ENCODE measurements at regions not wholly inside any gene's neighbourhood (a gene's known extent, or its start where the extent isn't known, plus 50 kb on each side); places are given as distances from the start of the nearest gene placed in this dataset.

DNA sequence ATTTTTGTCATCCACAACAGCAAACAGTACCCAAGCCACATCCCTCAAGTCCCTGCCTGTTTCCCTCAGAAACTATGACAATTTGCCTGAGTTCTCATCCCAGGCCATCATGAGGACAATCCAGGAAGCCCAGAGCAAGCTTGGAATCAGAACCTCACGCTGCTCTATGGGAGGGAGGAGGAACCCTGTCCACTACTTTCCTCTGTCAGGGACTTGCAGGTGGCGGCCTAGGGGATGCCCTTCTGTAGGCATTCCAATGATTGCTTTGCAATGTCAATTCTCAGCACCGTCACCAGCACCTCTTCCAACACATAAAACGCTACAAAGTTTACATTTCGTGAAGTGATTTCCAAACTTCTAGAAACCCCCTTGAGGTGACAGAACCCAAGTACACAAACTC, 170.4 kb upstream of the FSTL4 start:
- intact Hi-C loops (cut with DNase I) = no loop called here
- no peak for DNase-seq
- Histone ChIP-seq H3K4me3 (replicated peaks in 1 of 3) (no peak overlapping the region), H3K27ac (no peak overlapping the region), H3K36me3 (no peaks in the 10 kb centered on the region), H3K27me3 (no peaks in the 10 kb centered on the region), H3K9me3 (no peaks in the 10 kb centered on the region), H3K4me1 (no peaks in the 10 kb centered on the region)
- WGBS, 2 donors = 80 to 90% methylated on average over 5 of the region's 5 CpGs
- TF ChIP-seq, protein P1, sequence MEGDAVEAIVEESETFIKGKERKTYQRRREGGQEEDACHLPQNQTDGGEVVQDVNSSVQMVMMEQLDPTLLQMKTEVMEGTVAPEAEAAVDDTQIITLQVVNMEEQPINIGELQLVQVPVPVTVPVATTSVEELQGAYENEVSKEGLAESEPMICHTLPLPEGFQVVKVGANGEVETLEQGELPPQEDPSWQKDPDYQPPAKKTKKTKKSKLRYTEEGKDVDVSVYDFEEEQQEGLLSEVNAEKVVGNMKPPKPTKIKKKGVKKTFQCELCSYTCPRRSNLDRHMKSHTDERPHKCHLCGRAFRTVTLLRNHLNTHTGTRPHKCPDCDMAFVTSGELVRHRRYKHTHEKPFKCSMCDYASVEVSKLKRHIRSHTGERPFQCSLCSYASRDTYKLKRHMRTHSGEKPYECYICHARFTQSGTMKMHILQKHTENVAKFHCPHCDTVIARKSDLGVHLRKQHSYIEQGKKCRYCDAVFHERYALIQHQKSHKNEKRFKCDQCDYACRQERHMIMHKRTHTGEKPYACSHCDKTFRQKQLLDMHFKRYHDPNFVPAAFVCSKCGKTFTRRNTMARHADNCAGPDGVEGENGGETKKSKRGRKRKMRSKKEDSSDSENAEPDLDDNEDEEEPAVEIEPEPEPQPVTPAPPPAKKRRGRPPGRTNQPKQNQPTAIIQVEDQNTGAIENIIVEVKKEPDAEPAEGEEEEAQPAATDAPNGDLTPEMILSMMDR (IDR thresholded peaks at IDR 0.05) = no peak
- no peak for TF ChIP-seq POLR2A (IDR thresholded peaks at IDR 0.05)

DNA sequence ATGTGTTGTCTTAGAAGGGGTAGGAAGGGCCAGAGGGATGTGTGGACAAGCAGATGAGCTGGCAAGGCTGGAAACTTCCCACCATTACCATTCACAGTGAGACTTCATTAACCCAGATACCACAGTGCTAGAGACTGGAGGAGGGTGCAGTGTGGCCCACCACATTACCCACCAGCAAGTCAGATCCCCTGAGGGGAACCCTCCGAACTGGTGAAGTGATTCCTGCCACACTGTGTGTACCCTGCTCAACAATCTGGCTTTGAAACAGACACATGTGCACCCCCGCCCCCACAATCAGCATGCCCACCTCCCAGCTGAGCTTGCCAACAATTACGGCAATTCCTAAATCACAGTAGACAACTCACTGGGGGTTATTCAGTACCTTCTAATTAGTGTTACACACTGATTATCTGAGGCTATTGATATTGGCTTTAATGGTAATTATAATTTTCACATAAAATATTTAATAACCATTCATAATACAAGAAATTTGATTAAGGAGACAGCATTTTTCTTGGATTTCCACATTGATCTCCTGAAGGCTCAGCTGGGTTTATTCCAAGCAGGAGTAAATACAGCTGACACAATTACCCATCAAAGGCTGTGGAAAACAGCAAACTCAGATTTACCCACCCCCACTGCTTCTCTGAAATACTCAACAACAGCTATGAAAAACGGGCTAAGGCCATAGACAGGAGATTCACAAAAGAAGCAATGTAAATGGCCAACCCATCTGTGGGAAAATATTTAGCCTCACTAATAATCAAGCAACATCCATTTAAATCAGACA, 169.3 kb upstream of the FSTL4 start:
- WGBS, 2 donors = 88 to 90% methylated on average over 3 to 4 of the region's 4 CpGs
- Histone ChIP-seq H3K4me3 (replicated peaks in 1 of 3) (no peak overlapping the region), H3K4me1 (no peaks in the 10 kb centered on the region), H3K27ac (no peak overlapping the region), H3K9me3 (no peaks in the 10 kb centered on the region), H3K27me3 (no peaks in the 10 kb centered on the region), H3K36me3 (no peaks in the 10 kb centered on the region)
- DNase-seq = no peak
- intact Hi-C loops (cut with DNase I) = no loop called here
- TF ChIP-seq POLR2A (IDR thresholded peaks at IDR 0.05) = no peak
- TF ChIP-seq, protein P1 (IDR thresholded peaks at IDR 0.05) = no peak

DNA sequence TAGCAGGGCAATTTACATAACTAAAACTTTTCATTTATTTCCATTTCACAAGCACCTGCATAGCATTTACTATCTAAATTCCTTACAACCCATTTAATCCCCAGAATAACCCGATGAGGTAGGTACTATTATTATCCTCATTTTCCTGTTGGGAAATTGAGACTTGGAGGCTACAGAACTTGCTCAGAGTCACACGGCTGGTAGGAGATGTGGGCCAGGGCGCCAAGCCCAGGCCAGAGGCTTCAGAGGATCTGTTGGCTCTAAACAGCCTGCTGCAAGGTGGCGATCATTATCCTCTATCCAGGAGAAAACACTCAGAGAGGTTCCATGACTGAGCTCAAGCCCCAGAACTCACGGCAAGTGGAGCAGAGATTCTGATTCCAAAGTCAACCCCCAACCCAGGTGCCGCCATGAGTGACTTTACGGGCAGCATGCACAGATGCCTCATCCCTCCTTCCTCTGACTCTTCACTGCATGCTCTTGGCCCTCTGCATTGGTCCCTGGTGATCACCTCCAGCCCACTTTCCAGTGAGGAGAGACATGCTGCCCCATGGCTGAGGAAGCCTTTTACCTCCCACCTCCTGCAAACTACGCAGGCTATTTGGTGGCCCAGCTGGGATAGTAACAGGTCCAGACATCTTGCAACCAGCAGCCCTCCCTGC, 168.4 kb upstream of the FSTL4 start:
- H3K27ac ChIP-seq = no peak overlapping the region
- intact Hi-C loops (cut with DNase I) = no loop called here
- no peaks in the 10 kb centered on the region for H3K9me3 ChIP-seq
- WGBS, 2 donors = 94% methylated on average over 8 of the region's 8 CpGs
- DNase-seq = no peak
- no peak for TF ChIP-seq POLR2A (IDR thresholded peaks at IDR 0.05)
- TF ChIP-seq, protein P1 (IDR thresholded peaks at IDR 0.05) = no peak
- no peaks in the 10 kb centered on the region for H3K27me3 ChIP-seq
- no peaks in the 10 kb centered on the region for H3K36me3 ChIP-seq
- H3K4me3 ChIP-seq (replicated peaks in 1 of 3) = no peak overlapping the region
- no peaks in the 10 kb centered on the region for H3K4me1 ChIP-seq

DNA sequence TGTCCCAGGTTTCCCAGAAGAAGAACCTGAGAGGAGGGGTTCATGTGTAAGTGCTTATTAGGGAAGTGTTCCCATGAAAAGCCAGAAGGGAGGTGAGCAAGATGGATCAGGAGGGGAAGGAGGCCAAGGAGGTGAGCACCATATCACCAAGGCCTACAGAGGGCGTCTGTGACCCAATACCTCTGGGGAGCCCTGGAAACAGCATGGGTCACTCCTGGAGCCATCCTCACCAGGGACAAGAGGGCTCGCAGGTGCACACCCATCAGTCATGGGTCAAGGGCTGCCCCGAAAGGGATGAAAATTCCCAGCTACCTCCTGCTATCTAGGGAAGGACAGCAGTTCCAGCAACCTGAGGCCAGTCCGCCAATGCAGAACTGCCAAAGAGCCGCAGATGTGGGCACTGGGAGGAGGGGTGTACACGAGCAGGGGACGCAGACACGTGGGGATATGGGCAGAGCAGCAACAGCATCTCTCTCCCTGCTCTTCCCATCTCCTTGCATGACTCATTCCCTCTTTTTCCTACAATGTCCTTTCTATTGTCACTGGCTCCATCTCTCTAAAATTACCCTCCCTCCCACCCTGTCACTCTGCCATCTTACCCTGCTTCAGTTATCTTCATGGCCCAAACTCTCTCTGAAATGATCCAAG, 167.6 kb upstream of the FSTL4 start:
- Histone ChIP-seq H3K27ac (no peak overlapping the region), H3K9me3 (no peaks in the 10 kb centered on the region), H3K27me3 (no peaks in the 10 kb centered on the region), H3K4me1 (no peaks in the 10 kb centered on the region), H3K36me3 (no peaks in the 10 kb centered on the region), H3K4me3 (replicated peaks in 1 of 3) (no peak overlapping the region)
- intact Hi-C loops (cut with DNase I) = no loop called here
- WGBS, 2 donors = 85 to 87% methylated on average over 8 of the region's 8 CpGs
- TF ChIP-seq, protein P1 (IDR thresholded peaks at IDR 0.05) = no peak
- TF ChIP-seq POLR2A (IDR thresholded peaks at IDR 0.05) = no peak
- no peak for DNase-seq

DNA sequence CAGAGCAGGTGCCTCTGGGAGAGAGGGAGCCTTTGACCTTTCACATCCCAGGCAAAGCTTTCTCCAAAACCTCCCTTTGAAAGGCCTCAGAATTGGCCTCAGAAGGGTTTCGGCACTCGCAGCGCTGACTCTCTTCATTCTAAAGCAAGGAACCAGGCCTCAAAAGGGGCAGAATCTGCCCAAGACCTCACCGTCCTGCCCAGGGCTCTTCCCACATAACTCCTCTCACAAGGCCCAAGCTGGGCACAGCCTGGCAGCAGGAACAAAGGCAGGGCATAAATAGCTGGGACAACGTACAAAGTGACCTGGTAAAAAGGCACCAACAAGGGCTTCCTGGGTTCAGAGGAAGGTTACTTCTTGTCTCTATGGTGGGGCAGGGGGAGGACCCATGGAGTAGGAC, 166.3 kb upstream of the FSTL4 start:
- H3K9me3 ChIP-seq = no peaks in the 10 kb centered on the region
- H3K36me3 ChIP-seq = no peaks in the 10 kb centered on the region
- DNase-seq = no peak
- TF ChIP-seq, protein P1 (IDR thresholded peaks at IDR 0.05) = no peak
- no peak for TF ChIP-seq POLR2A (IDR thresholded peaks at IDR 0.05)
- intact Hi-C loops (cut with DNase I) = no loop called here
- H3K4me3 ChIP-seq (replicated peaks in 1 of 3) = no peak overlapping the region
- H3K27ac ChIP-seq = no peak overlapping the region
- no peaks in the 10 kb centered on the region for H3K4me1 ChIP-seq
- WGBS, 2 donors = 76 to 93% methylated on average over 4 to 5 of the region's 5 CpGs
- H3K27me3 ChIP-seq = no peaks in the 10 kb centered on the region

Data from thyroid gland (tissue), 4 donors.